NCI-H1105 treated with DMSO at 0.1 percent for 48 hours (cell line): ENCODE measurements at regions not wholly inside any gene's neighbourhood (a gene's known extent, or its start where the extent isn't known, plus 50 kb on each side); places are given as distances from the start of the nearest gene placed in this dataset.
"Not testable (repeated sequence)": the region's sequence is repeated elsewhere in the genome, so short reads cannot be mapped to it uniquely, and the experiment has no call there.

Experiments used
- DNase-seq: peaks from one replicate; lab custom pipeline; 2025; lab: John Stamatoyannopoulos, UW

GRCh38 chr6:145068577-145068976 is 666.7 kb downstream of the EPM2A start:
- no peak for DNase-seq

- DNase-seq: no peak
These were observed 665.4 kb downstream of the EPM2A start for GRCh38 chr6:145069966-145070365.

GRCh38 chr6:145070791-145071190 is 664.5 kb downstream of the EPM2A start:
- no peak for DNase-seq

- DNase-seq: no peak
These were observed 663.5 kb downstream of the EPM2A start for GRCh38 chr6:145071836-145072235.

- DNase-seq: no peak
These were observed 661.5 kb downstream of the EPM2A start for GRCh38 chr6:145073811-145074210.

GRCh38 chr6:145074805-145075204 is 660.5 kb downstream of the EPM2A start:
- no peak for DNase-seq

- DNase-seq: no peak
These were observed 659.9 kb downstream of the EPM2A start for GRCh38 chr6:145075425-145075824.

GRCh38 chr6:145076115-145076841 is 659.0 kb downstream of the EPM2A start:
- DNase-seq: no peak

GRCh38 chr6:145077382-145077781 is 657.9 kb downstream of the EPM2A start:
- DNase-seq: no peak

- DNase-seq: no peak
These were observed 654.7 kb downstream of the EPM2A start for GRCh38 chr6:145080651-145081050.

GRCh38 chr6:145081677-145082076 is 653.6 kb downstream of the EPM2A start:
- no peak for DNase-seq

- DNase-seq: no peak
These were observed 653.0 kb downstream of the EPM2A start for GRCh38 chr6:145082359-145082758.

GRCh38 chr6:145086197-145086596 is 649.1 kb downstream of the EPM2A start:
- DNase-seq: peak; percentile 54

- DNase-seq: no peak
These were observed 648.3 kb downstream of the EPM2A start for GRCh38 chr6:145087034-145087433.

- DNase-seq: no peak
These were observed 644.3 kb downstream of the EPM2A start for GRCh38 chr6:145090801-145091585.

- no peak for DNase-seq
These were observed 643.7 kb downstream of the EPM2A start for GRCh38 chr6:145091586-145092142.

GRCh38 chr6:145092554-145092953 is 642.8 kb downstream of the EPM2A start:
- no peak for DNase-seq

GRCh38 chr6:145093226-145093625 is 642.1 kb downstream of the EPM2A start:
- DNase-seq: no peak

GRCh38 chr6:145096846-145097245 is 638.5 kb downstream of the EPM2A start:
- DNase-seq: no peak

GRCh38 chr6:145098127-145098526 is 637.2 kb downstream of the EPM2A start:
- DNase-seq: not testable (repeated sequence)

- no peak for DNase-seq
These were observed 635.6 kb downstream of the EPM2A start for GRCh38 chr6:145099713-145100112.

GRCh38 chr6:145110109-145110508 is 625.2 kb downstream of the EPM2A start:
- no peak for DNase-seq

GRCh38 chr6:145111407-145111806 is 623.9 kb downstream of the EPM2A start:
- not testable (repeated sequence) for DNase-seq
